KOPT-K1 (cell line): ENCODE measurements at regions not wholly inside any gene's neighbourhood (a gene's known extent, or its start where the extent isn't known, plus 50 kb on each side); places are given as distances from the start of the nearest gene placed in this dataset.

ENCODE experiments used
- H3K27ac ChIP-seq: fragments of 200-600 bp; sonication (generic); 2 replicates; pipeline ENCODE4 v1.5.1; 2016; ENCODE audit warnings: antibody characterized with exemption, mild to moderate bottlenecking, low read depth, low read length; ENCODE audit not compliant: poor library complexity, severe bottlenecking
- H3K36me3 ChIP-seq: fragments of 200-600 bp; sonication (generic); 2 replicates; pipeline ENCODE4 v1.5.1; 2017; ENCODE audit warnings: antibody characterized with exemption, mild to moderate bottlenecking, low read length, moderate library complexity; ENCODE audit not compliant: insufficient read depth
- H3K9me3 ChIP-seq: fragments of 200-600 bp; sonication (generic); 2 replicates; pipeline ENCODE4 v1.5.1; 2017; ENCODE audit warnings: antibody characterized with exemption, low read length, mild to moderate bottlenecking; ENCODE audit not compliant: insufficient read depth, poor library complexity, severe bottlenecking

GRCh38 chr16:86816930-86817625, 238.7 kb downstream of the FOXL1 start:
- no peaks in the 10 kb centered on the region for H3K36me3 ChIP-seq
- no peaks in the 10 kb centered on the region for H3K9me3 ChIP-seq
- no peak overlapping the region for H3K27ac ChIP-seq

DNA sequence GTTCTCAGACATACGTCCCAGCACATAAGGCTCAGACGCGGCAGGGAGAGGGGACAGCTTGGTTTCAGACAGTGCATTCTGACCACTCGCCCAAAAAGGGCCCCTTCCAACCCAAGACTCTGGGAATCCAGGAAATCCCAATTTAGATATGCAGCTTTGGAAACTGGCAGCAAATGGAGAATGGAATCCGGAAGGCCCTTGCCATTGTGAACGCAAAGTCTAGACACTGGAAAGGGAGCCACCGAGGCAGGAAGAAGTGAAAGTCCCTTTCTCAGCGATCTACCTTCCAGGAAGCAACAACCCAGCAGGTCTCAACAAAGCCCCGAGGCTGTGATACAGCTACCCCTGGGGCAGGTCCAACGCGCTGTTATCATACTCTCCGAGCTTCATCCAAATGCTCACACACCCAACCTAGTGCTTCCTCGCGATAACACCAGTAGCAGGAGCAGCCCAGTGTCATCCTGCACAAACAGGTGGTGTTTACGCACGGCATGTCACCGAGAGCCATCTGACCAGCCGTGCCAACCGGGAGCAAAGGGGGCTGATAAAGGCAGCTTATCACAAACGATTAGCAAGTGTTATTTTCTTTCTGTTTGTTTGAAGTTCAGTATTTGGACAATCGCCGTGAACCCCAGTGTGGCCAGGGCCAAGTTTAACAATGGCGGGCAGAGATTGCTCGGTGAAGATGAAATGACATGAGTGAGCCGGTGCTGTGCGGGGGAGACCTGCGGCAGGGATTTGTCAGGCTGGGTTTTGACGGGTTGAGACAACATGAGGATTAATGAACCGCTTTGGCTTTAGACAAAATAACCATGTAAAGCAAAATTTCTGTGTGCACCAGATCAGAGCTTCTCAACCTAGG, 240.6 kb downstream of the FOXL1 start:
- Histone ChIP-seq H3K36me3 (no peaks in the 10 kb centered on the region), H3K27ac (no peak overlapping the region), H3K9me3 (no peaks in the 10 kb centered on the region)

GRCh38 chr16:86819533-86819892, 241.2 kb downstream of the FOXL1 start:
- no peaks in the 10 kb centered on the region for H3K9me3 ChIP-seq

GRCh38 chr16:86821895-86822294, 243.5 kb downstream of the FOXL1 start:
- H3K9me3 ChIP-seq, result no peaks in the 10 kb centered on the region
- no peaks in the 10 kb centered on the region for H3K36me3 ChIP-seq
- H3K27ac ChIP-seq, result no peak overlapping the region

More at GRCh38 chr16:86819533-86819892, 241.2 kb downstream of the FOXL1 start:
- Histone ChIP-seq H3K36me3 (no peaks in the 10 kb centered on the region), H3K27ac (no peak overlapping the region)

DNA sequence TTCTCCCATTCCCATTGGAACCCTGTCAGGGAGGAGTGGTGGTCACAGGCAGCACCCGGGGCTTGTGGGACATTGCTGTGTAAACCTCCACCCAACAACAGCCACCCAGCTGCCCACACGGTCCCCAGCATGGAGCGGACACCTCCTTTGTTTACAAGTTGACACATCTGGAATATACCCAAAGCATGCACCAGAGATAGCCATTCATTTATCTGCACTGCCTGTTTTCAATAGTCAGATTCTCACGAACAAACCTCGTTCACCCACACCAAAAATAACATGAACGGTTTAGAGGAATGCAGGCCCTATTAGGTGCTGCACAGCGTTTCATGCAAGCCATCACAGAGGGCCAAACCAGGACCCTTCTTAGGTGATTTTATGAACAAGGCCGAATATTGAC, 244.8 kb downstream of the FOXL1 start:
- Histone ChIP-seq H3K27ac (no peak overlapping the region), H3K9me3 (no peaks in the 10 kb centered on the region)

GRCh38 chr16:86823888-86824671, 245.7 kb downstream of the FOXL1 start:
- H3K27ac ChIP-seq, result no peak overlapping the region
- H3K36me3 ChIP-seq, result no peaks in the 10 kb centered on the region
- H3K9me3 ChIP-seq, result no peaks in the 10 kb centered on the region

More for the DNA sequence above, 244.8 kb downstream of the FOXL1 start:
- H3K36me3 ChIP-seq, result no peaks in the 10 kb centered on the region

DNA sequence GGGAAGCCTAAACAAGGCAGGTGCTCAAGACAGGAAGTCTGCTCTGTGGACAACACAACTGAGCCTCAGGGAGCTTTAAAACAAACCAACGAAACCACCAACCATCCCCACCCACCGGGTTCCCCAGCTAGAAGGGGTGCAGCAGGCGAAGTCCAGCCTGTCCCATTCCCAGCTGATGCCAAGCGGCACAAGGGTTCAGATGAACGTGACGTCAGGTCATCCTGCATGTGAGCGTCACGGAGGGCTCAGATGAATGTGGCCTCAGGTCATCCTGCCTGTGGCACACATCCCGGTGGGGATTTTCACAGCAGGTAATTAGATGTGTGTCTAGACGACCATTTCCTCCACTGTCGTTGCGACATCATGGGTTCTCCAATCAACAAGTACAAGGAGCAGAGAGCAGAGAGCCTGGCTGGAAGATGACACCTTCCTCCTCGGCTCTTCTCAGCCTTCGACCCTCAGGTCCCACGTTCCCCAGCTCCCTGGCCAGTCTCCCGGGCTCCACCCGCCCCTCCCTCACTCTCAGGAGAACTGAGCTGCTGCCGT, 246.5 kb downstream of the FOXL1 start:
- Histone ChIP-seq H3K36me3 (no peaks in the 10 kb centered on the region), H3K9me3 (no peaks in the 10 kb centered on the region), H3K27ac (no peak overlapping the region)

DNA sequence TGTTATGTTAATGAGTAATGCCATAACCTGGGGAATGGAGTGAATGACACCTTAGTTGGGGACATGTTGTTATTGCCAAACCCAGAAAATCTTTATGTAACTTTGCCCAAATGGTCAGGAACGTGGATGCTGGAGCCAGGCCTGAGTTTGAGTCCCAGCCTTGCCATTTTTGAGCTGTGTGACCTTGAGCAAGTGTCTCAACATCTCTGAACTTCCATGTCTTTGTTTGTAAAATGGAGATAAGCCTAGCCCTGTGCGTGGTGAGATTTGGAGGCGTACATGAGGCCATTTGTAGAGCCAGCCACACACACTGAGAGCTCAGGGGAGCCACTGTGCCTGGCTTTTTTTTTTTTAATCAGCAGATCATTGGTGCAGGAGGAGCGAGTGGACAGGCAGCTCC, 247.3 kb downstream of the FOXL1 start:
- H3K36me3 ChIP-seq, result no peaks in the 10 kb centered on the region
- no peak overlapping the region for H3K27ac ChIP-seq
- no peaks in the 10 kb centered on the region for H3K9me3 ChIP-seq

DNA sequence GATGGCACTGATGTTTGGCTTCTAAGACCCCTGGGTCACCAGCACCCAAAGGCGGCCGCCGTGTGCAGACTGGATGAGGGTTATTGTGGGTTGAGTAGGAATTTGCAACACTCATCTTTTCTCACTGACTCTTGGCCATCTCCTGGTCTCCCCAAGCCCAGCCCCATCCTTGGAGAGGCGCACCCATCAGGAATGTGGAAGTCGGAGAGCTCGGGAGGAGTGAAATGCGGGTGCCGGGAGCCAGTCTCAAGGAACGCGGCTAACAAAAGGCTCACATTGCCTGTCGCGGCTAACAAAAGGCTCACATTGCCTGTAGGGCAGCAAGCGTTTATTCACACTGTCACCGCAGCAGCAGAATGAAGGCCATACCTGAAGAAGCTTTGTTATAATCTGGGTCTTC, 248.6 kb downstream of the FOXL1 start:
- no peaks in the 10 kb centered on the region for H3K9me3 ChIP-seq

DNA sequence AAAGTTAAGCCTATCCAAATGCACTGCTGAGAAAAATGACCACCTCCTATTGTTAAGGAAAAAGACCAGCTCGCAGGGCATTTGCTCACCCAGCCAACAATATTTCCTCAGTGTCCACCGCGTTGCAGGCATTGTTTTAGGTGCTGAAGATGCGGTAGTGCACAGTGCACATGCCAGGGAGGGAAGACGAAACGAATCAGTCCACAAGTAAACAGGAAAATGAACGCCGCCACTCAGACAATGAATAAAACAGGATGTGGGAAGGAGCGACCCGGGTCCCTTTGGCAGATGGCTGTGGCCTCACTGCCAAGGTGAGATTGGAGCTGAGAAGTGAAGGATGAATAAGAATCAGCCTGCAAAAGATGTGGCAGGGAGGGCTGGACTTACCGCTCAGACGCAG, 249.2 kb downstream of the FOXL1 start:
- Histone ChIP-seq H3K36me3 (no peaks in the 10 kb centered on the region), H3K27ac (no peak overlapping the region), H3K9me3 (no peaks in the 10 kb centered on the region)

More for the DNA sequence above, 248.6 kb downstream of the FOXL1 start:
- H3K36me3 ChIP-seq, result no peaks in the 10 kb centered on the region
- H3K27ac ChIP-seq, result no peak overlapping the region

- Histone ChIP-seq H3K36me3 (no peaks in the 10 kb centered on the region), H3K9me3 (no peaks in the 10 kb centered on the region), H3K27ac (no peak overlapping the region)
Measured at GRCh38 chr16:86828202-86828601, 249.9 kb downstream of the FOXL1 start.

GRCh38 chr16:86828653-86829052, 250.3 kb downstream of the FOXL1 start:
- Histone ChIP-seq H3K27ac (no peak overlapping the region), H3K9me3 (no peaks in the 10 kb centered on the region), H3K36me3 (no peaks in the 10 kb centered on the region)

GRCh38 chr16:86831366-86831765, 253.0 kb downstream of the FOXL1 start:
- Histone ChIP-seq H3K36me3 (no peaks in the 10 kb centered on the region), H3K27ac (no peak overlapping the region), H3K9me3 (no peaks in the 10 kb centered on the region)

DNA sequence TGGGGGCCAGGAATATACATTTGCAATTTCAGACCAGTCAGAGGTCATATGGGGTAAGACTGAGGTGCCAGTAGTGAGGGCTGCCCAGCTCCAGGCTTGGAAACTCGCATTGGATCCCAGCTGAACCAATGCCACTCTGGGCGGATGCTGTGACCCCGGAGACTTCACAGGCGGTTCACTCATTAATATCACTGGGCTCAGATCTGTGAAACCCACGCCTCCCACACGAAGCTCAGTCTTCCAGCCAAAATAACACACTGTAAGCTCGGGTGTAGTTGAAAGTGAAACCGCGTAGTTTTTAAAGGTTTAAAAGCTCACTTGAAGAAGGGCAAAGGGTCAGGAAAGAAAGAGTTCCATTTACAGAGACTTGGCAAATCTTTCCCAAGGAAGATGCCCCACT, 254.8 kb downstream of the FOXL1 start:
- no peak overlapping the region for H3K27ac ChIP-seq
- H3K36me3 ChIP-seq, result no peaks in the 10 kb centered on the region

More for the DNA sequence above, 254.8 kb downstream of the FOXL1 start:
- H3K9me3 ChIP-seq, result no peaks in the 10 kb centered on the region
